GM23338 (cell line): ENCODE measurements at regions not wholly inside any gene's neighbourhood (a gene's known extent, or its start where the extent isn't known, plus 50 kb on each side); places are given as distances from the start of the nearest gene placed in this dataset.

Source experiments
- ATAC-seq: fragments of 200-7000 bp; cut with Tn5 transposase; 3 replicates; pipeline ENCODE4 v1.9.1; 2020
- DNase-seq: peaks from one replicate; pipeline ENCODE4 v3.0.0-alpha.2; 2015; ENCODE audit warnings: low spot score
- H2AFZ ChIP-seq: fragments of 200-600 bp; sonication (generic); 2 replicates; pipeline ENCODE4 v1.8.0; 2016; ENCODE audit warnings: antibody characterized with exemption, mild to moderate bottlenecking, moderate library complexity
- H3F3A ChIP-seq: fragments of 200-600 bp; sonication (generic); replicated peaks from 2 replicates; pipeline ENCODE4 v1.8.0; 2017; ENCODE audit warnings: antibody characterized with exemption, mixed run types, low read depth
- H3K27ac ChIP-seq: fragments of 200-600 bp; sonication (generic); 2 replicates; pipeline ENCODE4 v1.6.1; 2016; ENCODE audit warnings: low read depth
- H3K27me3 ChIP-seq: fragments of 200-600 bp; sonication (generic); 2 replicates; pipeline ENCODE4 v1.8.0; 2016; ENCODE audit warnings: mild to moderate bottlenecking, mixed run types, moderate library complexity; ENCODE audit not compliant: insufficient read depth
- H3K36me3 ChIP-seq: fragments of 200-600 bp; sonication (generic); 2 replicates; pipeline ENCODE4 v1.8.0; 2016; ENCODE audit warnings: mild to moderate bottlenecking; ENCODE audit not compliant: insufficient read depth
- H3K4me1 ChIP-seq: fragments of 200-600 bp; sonication (generic); 2 replicates; pipeline ENCODE4 v1.8.0; 2016; ENCODE audit warnings: mild to moderate bottlenecking, moderate library complexity; ENCODE audit not compliant: insufficient read depth
- H3K4me2 ChIP-seq: fragments of 200-600 bp; sonication (generic); 2 replicates; pipeline ENCODE4 v1.7.1; 2017; ENCODE audit warnings: mixed run types
- H3K4me3 ChIP-seq: fragments of 200-600 bp; sonication (generic); 2 replicates; pipeline ENCODE4 v1.6.1; 2016; ENCODE audit warnings: mixed run types
- H3K79me2 ChIP-seq: fragments of 200-600 bp; sonication (generic); replicated peaks from 2 replicates; pipeline ENCODE4 v1.8.0; 2017; ENCODE audit warnings: mild to moderate bottlenecking; ENCODE audit not compliant: insufficient read depth
- H3K9me2 ChIP-seq: fragments of 200-600 bp; sonication (generic); 2 replicates; pipeline ENCODE4 v1.8.0; 2017; ENCODE audit not compliant: insufficient read depth
- H4K20me1 ChIP-seq: fragments of 200-600 bp; sonication (generic); replicated peaks from 2 replicates; pipeline ENCODE4 v1.8.0; 2017; ENCODE audit warnings: mild to moderate bottlenecking; ENCODE audit not compliant: insufficient read depth
- H3K27ac Mint-ChIP-seq: 2 replicates; pipeline ENCODE4 v1.8.0; 2020; ENCODE audit warnings: inconsistent platforms, mild to moderate bottlenecking, moderate library complexity, mixed read lengths
- H3K27me3 Mint-ChIP-seq: 3 replicates; pipeline ENCODE4 v1.8.0; 2022; ENCODE audit warnings: low read depth, mild to moderate bottlenecking, moderate library complexity, mixed read lengths, inconsistent platforms; ENCODE audit not compliant: insufficient read depth, poor library complexity
- H3K36me3 Mint-ChIP-seq: 3 replicates; pipeline ENCODE4 v1.8.0; 2021; ENCODE audit warnings: low read depth, mild to moderate bottlenecking, inconsistent platforms, moderate library complexity, mixed read lengths
- H3K4me1 Mint-ChIP-seq: 3 replicates; pipeline ENCODE4 v1.8.0; 2020; ENCODE audit warnings: mild to moderate bottlenecking, inconsistent platforms, mixed read lengths
- H3K4me3 Mint-ChIP-seq: 3 replicates; pipeline ENCODE4 v1.8.0; 2021; ENCODE audit warnings: moderate library complexity, mild to moderate bottlenecking, inconsistent platforms, mixed read lengths
- H3K9me3 Mint-ChIP-seq: 3 replicates; pipeline ENCODE4 v1.8.0; 2020; ENCODE audit warnings: moderate library complexity, mild to moderate bottlenecking, inconsistent platforms, mixed read lengths
- CREB1 ChIP-seq: fragments of 250-450 bp; sonication (Bioruptor Pico); IDR thresholded peaks from 2 replicates; pipeline ENCODE4 v1.5.0; 2020; ENCODE audit warnings: low read depth, mild to moderate bottlenecking, moderate library complexity
- EZH2 ChIP-seq: fragments of 200-600 bp; sonication (generic); IDR thresholded peaks from one replicate; pipeline ENCODE4 v1.8.0; 2017; ENCODE audit warnings: antibody characterized with exemption, mild to moderate bottlenecking, low read depth; ENCODE audit not compliant: unreplicated experiment
- EZH2phosphoT487 ChIP-seq: fragments of 200-600 bp; sonication (generic); IDR thresholded peaks from one replicate; pipeline ENCODE4 v1.8.1; 2018; ENCODE audit warnings: antibody characterized with exemption; ENCODE audit not compliant: unreplicated experiment
- NANOG ChIP-seq: IDR thresholded peaks from 2 replicates; pipeline ENCODE4 v1.6.1; 2016; ENCODE audit warnings: antibody characterized with exemption, borderline replicate concordance
- POLR2AphosphoS5 ChIP-seq: IDR thresholded peaks from 2 replicates; pipeline ENCODE4 v1.6.1; 2016; ENCODE audit warnings: antibody characterized with exemption, low read depth
- REST ChIP-seq: IDR thresholded peaks from one replicate; pipeline ENCODE4 v1.6.1; 2018; ENCODE audit warnings: antibody characterized with exemption; ENCODE audit not compliant: unreplicated experiment
- STAT1 ChIP-seq: IDR thresholded peaks from one replicate; pipeline ENCODE4 v1.6.1; 2016; ENCODE audit warnings: antibody characterized with exemption; ENCODE audit not compliant: unreplicated experiment
- ZNF114 ChIP-seq: fragments of 250-450 bp; sonication (Bioruptor Pico); IDR thresholded peaks from 2 replicates; pipeline ENCODE4 v1.5.0; 2020; ENCODE audit warnings: mild to moderate bottlenecking, moderate library complexity
- ZNF331 ChIP-seq: fragments of 250-450 bp; sonication (Bioruptor Pico); IDR thresholded peaks from 2 replicates; pipeline ENCODE4 v1.5.0; 2020; ENCODE audit warnings: low read depth, mild to moderate bottlenecking, moderate library complexity

- Histone ChIP-seq H3K4me1 (no peaks in the 10 kb centered on the region), H3K36me3 (no peaks in the 10 kb centered on the region), H3K9me2 (no peaks in the 10 kb centered on the region), H2AFZ (no peak overlapping the region), H3K79me2 (no peaks in the 10 kb centered on the region), H3K27me3 (no peaks in the 10 kb centered on the region), H4K20me1 (no peaks in the 10 kb centered on the region), H3K4me2 (no peak overlapping the region), H3K27ac (no peak overlapping the region), H3K4me3 (no peak overlapping the region), H3F3A (no peaks in the 10 kb centered on the region)
- no peaks in the 10 kb centered on the region for H3K9me3 Mint-ChIP-seq
- no peaks in the 10 kb centered on the region for H3K27me3 Mint-ChIP-seq
- H3K4me1 Mint-ChIP-seq, result no peaks in the 10 kb centered on the region
- no peak overlapping the region for H3K4me3 Mint-ChIP-seq
- no peak overlapping the region for H3K27ac Mint-ChIP-seq
- ATAC-seq (no peak), DNase-seq (no peak)
- H3K36me3 Mint-ChIP-seq, result no peaks in the 10 kb centered on the region
- TF ChIP-seq REST (no peak), EZH2 (no peak), EZH2phosphoT487 (no peak), ZNF331 (CRISPR knock-in tag) (no peak), ZNF114 (CRISPR knock-in tag) (no peak), NANOG (no peak)
Observed at GRCh38 chr12:39036105-39036504, 130.7 kb upstream of the CPNE8 start.

GRCh38 chr12:39033782-39034181 is 128.4 kb upstream of the CPNE8 start:
- Histone ChIP-seq H3K4me2 (no peak overlapping the region), H3K9me2 (no peaks in the 10 kb centered on the region), H3K79me2 (no peaks in the 10 kb centered on the region), H3K27ac (no peak overlapping the region), H3K36me3 (no peaks in the 10 kb centered on the region), H3K27me3 (no peaks in the 10 kb centered on the region), H3K4me1 (no peaks in the 10 kb centered on the region), H3K4me3 (no peak overlapping the region), H2AFZ (no peak overlapping the region), H3F3A (no peaks in the 10 kb centered on the region), H4K20me1 (no peaks in the 10 kb centered on the region)
- Mint-ChIP-seq H3K27me3 (no peaks in the 10 kb centered on the region), H3K36me3 (no peaks in the 10 kb centered on the region), H3K9me3 (no peaks in the 10 kb centered on the region), H3K27ac (no peak overlapping the region), H3K4me1 (no peaks in the 10 kb centered on the region), H3K4me3 (no peak overlapping the region)
- TF ChIP-seq CREB1 (CRISPR knock-in tag), result 0 out of 2 replicates have a peak, but pooled peaks have one; percentile 6
- TF ChIP-seq STAT1, result no peak
- ATAC-seq (no peak), DNase-seq (no peak)

GRCh38 chr12:39032448-39032847 is 127.1 kb upstream of the CPNE8 start:
- no peak overlapping the region for H3K4me3 ChIP-seq
- H3K4me2 ChIP-seq, result no peak overlapping the region
- no peaks in the 10 kb centered on the region for H3F3A ChIP-seq
- H3K36me3 ChIP-seq, result no peaks in the 10 kb centered on the region
- H3K27me3 ChIP-seq, result no peaks in the 10 kb centered on the region
- H3K9me3 Mint-ChIP-seq, result no peaks in the 10 kb centered on the region
- H3K4me3 Mint-ChIP-seq, result no peak overlapping the region
- H3K79me2 ChIP-seq, result no peaks in the 10 kb centered on the region
- no peaks in the 10 kb centered on the region for H3K9me2 ChIP-seq
- H4K20me1 ChIP-seq, result no peaks in the 10 kb centered on the region
- H3K36me3 Mint-ChIP-seq, result no peaks in the 10 kb centered on the region
- H3K4me1 Mint-ChIP-seq, result no peaks in the 10 kb centered on the region
- H3K27me3 Mint-ChIP-seq, result no peaks in the 10 kb centered on the region
- no peaks in the 10 kb centered on the region for H3K4me1 ChIP-seq
- DNase-seq, result no peak
- TF ChIP-seq REST (no peak), STAT1 (no peak), POLR2AphosphoS5 (no peak)
- no peak for ATAC-seq
- no peak overlapping the region for H2AFZ ChIP-seq
- no peak overlapping the region for H3K27ac Mint-ChIP-seq
- no peak overlapping the region for H3K27ac ChIP-seq
